K562 (cell line): ENCODE measurements at regions not wholly inside any gene's neighbourhood (a gene's known extent, or its start where the extent isn't known, plus 50 kb on each side); places are given as distances from the start of the nearest gene placed in this dataset.

ENCODE experiments used
- FUS ChIP-seq: fragments of 200-400 bp; formaldehyde crosslinking; optimal IDR thresholded peaks from 2 replicates; pipeline ENCODE3; 2017; ENCODE audit warnings: low read depth, low read length
- JUND ChIP-seq, 2 experiments: IDR thresholded peaks; 2 replicates in 1 of 2; 3 replicates in 1 of 2; pipeline ENCODE4 v1.6.1; 2011; ENCODE audit warnings: borderline replicate concordance in 2 of 2, low read depth in 2 of 2, low read length in 2 of 2, improper control_type of control experiment in 1 of 2, missing biosample characterization in 1 of 2, missing genetic modification characterization in 1 of 2, missing genetic modification reagents in 1 of 2
- NR3C1 ChIP-seq: sonication (generic); formaldehyde crosslinking; IDR thresholded peaks from 2 replicates; pipeline ENCODE4 v1.8.1; 2022; ENCODE audit warnings: missing genetic modification reagents
- POLR2A ChIP-seq: fragments of 450-650 bp; conservative IDR thresholded peaks from 2 replicates; pipeline ENCODE4 v1.6.1; 2016
- SIRT6 ChIP-seq: IDR thresholded peaks from one replicate; pipeline ENCODE4 v1.6.1; 2012; ENCODE audit warnings: low read depth, mild to moderate bottlenecking, control low read depth, inconsistent platforms, low read length, moderate library complexity
- SMC3 ChIP-seq: conservative IDR thresholded peaks from 2 replicates; pipeline ENCODE4 v1.6.1; 2011; ENCODE audit warnings: low read depth, low read length, improper control_type of control experiment; ENCODE audit not compliant: insufficient read depth
- SP1 ChIP-seq: sonication (generic); formaldehyde crosslinking; IDR thresholded peaks from 2 replicates; pipeline ENCODE4 v1.8.1; 2022; ENCODE audit warnings: mild to moderate bottlenecking, missing genetic modification reagents
- TAF1 ChIP-seq: IDR thresholded peaks from 2 replicates; pipeline ENCODE4 v1.6.1; 2011; ENCODE audit warnings: mild to moderate bottlenecking, low read length, moderate library complexity; ENCODE audit not compliant: insufficient read depth, control insufficient read depth, severe bottlenecking; ENCODE audit errors: extremely low read depth
- TARDBP ChIP-seq: fragments of 450-650 bp; IDR thresholded peaks from 2 replicates; pipeline ENCODE4 v1.6.1; 2016
- TRIM28 ChIP-seq: fragments of 450-650 bp; IDR thresholded peaks from 2 replicates; pipeline ENCODE4 v1.6.1; 2017
- ZNF253 ChIP-seq: fragments of 250-450 bp; sonication (Bioruptor Pico); conservative IDR thresholded peaks from 2 replicates; pipeline ENCODE4 v1.6.1; 2021; ENCODE audit warnings: mild to moderate bottlenecking
- ZNF274 ChIP-seq: IDR thresholded peaks from 2 replicates; pipeline ENCODE4 v1.6.1; 2011; ENCODE audit warnings: low read depth, mild to moderate bottlenecking, low read length, moderate library complexity, borderline replicate concordance
- ZNF41 ChIP-seq: fragments of 250-450 bp; sonication (Bioruptor Pico); conservative IDR thresholded peaks from 2 replicates; pipeline ENCODE4 v1.4.0; 2020; ENCODE audit warnings: mild to moderate bottlenecking
- TF ChIP-seq, protein P1 (sequence below), 3 experiments: IDR thresholded peaks in 2 of 3; conservative IDR thresholded peaks in 1 of 3; 2 replicates each; pipeline ENCODE4 v1.5.1; 2011 to 2012; ENCODE audit warnings: low read length in 3 of 3, mild to moderate bottlenecking in 3 of 3, control low read depth in 2 of 3, improper control_type of control experiment in 1 of 3, inconsistent platforms in 1 of 3, low read depth in 1 of 3, mixed read lengths in 1 of 3, moderate library complexity in 1 of 3; ENCODE audit not compliant: insufficient read depth in 2 of 3

GRCh38 chr1:199018471-199019135 is 379.8 kb downstream of the PTPRC start:
- no peak for TF ChIP-seq TAF1
- TF ChIP-seq ZNF253 (CRISPR knock-in tag): no peak
- TF ChIP-seq, protein P1, sequence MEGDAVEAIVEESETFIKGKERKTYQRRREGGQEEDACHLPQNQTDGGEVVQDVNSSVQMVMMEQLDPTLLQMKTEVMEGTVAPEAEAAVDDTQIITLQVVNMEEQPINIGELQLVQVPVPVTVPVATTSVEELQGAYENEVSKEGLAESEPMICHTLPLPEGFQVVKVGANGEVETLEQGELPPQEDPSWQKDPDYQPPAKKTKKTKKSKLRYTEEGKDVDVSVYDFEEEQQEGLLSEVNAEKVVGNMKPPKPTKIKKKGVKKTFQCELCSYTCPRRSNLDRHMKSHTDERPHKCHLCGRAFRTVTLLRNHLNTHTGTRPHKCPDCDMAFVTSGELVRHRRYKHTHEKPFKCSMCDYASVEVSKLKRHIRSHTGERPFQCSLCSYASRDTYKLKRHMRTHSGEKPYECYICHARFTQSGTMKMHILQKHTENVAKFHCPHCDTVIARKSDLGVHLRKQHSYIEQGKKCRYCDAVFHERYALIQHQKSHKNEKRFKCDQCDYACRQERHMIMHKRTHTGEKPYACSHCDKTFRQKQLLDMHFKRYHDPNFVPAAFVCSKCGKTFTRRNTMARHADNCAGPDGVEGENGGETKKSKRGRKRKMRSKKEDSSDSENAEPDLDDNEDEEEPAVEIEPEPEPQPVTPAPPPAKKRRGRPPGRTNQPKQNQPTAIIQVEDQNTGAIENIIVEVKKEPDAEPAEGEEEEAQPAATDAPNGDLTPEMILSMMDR (IDR thresholded peaks at IDR 0.05 in 2 of 3, conservative IDR thresholded peaks at IDR 0.05 in 1 of 3; ENCODE audit: insufficient read depth in 2 of 3, low read depth in 1 of 3, low read length in 3 of 3): no peak
- no peak for TF ChIP-seq JUND (IDR thresholded peaks at IDR 0.05; ENCODE audit: borderline replicate concordance, low read depth, low read length)
- no peak for TF ChIP-seq JUND (tag; IDR thresholded peaks at IDR 0.05; ENCODE audit: borderline replicate concordance, low read depth, low read length)
- no peak for TF ChIP-seq FUS
- no peak for TF ChIP-seq ZNF41 (CRISPR knock-in tag)
- TF ChIP-seq SP1 (CRISPR knock-in tag): no peak
- no peak for TF ChIP-seq SMC3
- no peak for TF ChIP-seq TARDBP
- TF ChIP-seq POLR2A: no peak
- TF ChIP-seq SIRT6: no peak
- no peak for TF ChIP-seq NR3C1 (CRISPR knock-in tag)
- TF ChIP-seq TRIM28: no peak
- no peak for TF ChIP-seq ZNF274
